OCI-LY7 (cell line): ENCODE measurements at regions not wholly inside any gene's neighbourhood (a gene's known extent, or its start where the extent isn't known, plus 50 kb on each side); places are given as distances from the start of the nearest gene placed in this dataset.

Experiments
- BruUV-seq: library from RNA; stranded (reverse); fragments of 400-500 nt; replicated peaks from 2 replicates; lab custom pipeline; 2021; lab: Mats Ljungman, UMichigan
- CTCF ChIA-PET: fragments of 300-600 bp; sonication (Branson Sonifier 250); formaldehyde crosslinking; loops from one replicate; lab custom pipeline; 2022; ENCODE audit warnings: antibody characterized with exemption; ENCODE audit not compliant: unreplicated experiment; lab: Charles Lee
- POLR2A ChIA-PET: fragments of 300-600 bp; sonication (Branson Sonifier 250); formaldehyde crosslinking; loops from one replicate; lab custom pipeline; 2022; ENCODE audit warnings: antibody characterized with exemption; lab: Charles Lee
- DNase-seq: peaks from one replicate; pipeline ENCODE4 v3.0.0-alpha.2; 2015; ENCODE audit warnings: low spot score
- H2AFZ ChIP-seq: fragments of 200-600 bp; sonication (generic), shearing (Covaris generic); 2 replicates; pipeline ENCODE4 v1.6.1; 2014; ENCODE audit warnings: mild to moderate bottlenecking, antibody characterized with exemption, low read length, moderate library complexity
- H3K27ac ChIP-seq: fragments of 200-600 bp; sonication (generic); 2 replicates; pipeline ENCODE4 v1.5.1; 2014; ENCODE audit warnings: mixed run types, low read depth, mild to moderate bottlenecking, moderate library complexity, low read length, inconsistent platforms; ENCODE audit not compliant: poor library complexity, severe bottlenecking
- H3K36me3 ChIP-seq: fragments of 200-600 bp; sonication (generic); 2 replicates; pipeline ENCODE4 v1.6.1; 2014; ENCODE audit warnings: mild to moderate bottlenecking, antibody characterized with exemption, low read length, moderate library complexity, mixed read lengths; ENCODE audit not compliant: insufficient read depth
- H3K4me1 ChIP-seq: fragments of 200-600 bp; sonication (generic); 2 replicates; pipeline ENCODE4 v1.5.1; 2014; ENCODE audit warnings: mild to moderate bottlenecking, low read length; ENCODE audit not compliant: insufficient read depth, poor library complexity, severe bottlenecking
- H3K4me2 ChIP-seq: fragments of 200-600 bp; sonication (generic); 2 replicates; pipeline ENCODE4 v1.6.1; 2014; ENCODE audit warnings: mild to moderate bottlenecking, low read length
- H3K4me3 ChIP-seq: fragments of 200-600 bp; sonication (generic); 2 replicates; pipeline ENCODE4 v1.5.1; 2014; ENCODE audit warnings: mild to moderate bottlenecking, low read depth, low read length; ENCODE audit not compliant: poor library complexity, severe bottlenecking
- H3K79me2 ChIP-seq: fragments of 200-600 bp; sonication (generic); 2 replicates; pipeline ENCODE4 v1.6.1; 2016; ENCODE audit warnings: low read depth, mild to moderate bottlenecking, low read length, moderate library complexity, mixed read lengths; ENCODE audit not compliant: insufficient read depth
- H3K9me2 ChIP-seq: fragments of 200-600 bp; sonication (generic); 2 replicates; pipeline ENCODE4 v1.6.1; 2016; ENCODE audit warnings: mild to moderate bottlenecking, low read length, mixed read lengths; ENCODE audit not compliant: insufficient read depth
- H3K9me3 ChIP-seq: fragments of 200-600 bp; sonication (generic); 2 replicates; pipeline ENCODE4 v1.6.1; 2014; ENCODE audit warnings: mild to moderate bottlenecking, mixed run types, low read length, mixed read lengths
- H4K20me1 ChIP-seq: fragments of 200-600 bp; sonication (generic); 2 replicates; pipeline ENCODE4 v1.6.1; 2014; ENCODE audit warnings: mild to moderate bottlenecking, antibody characterized with exemption, low read length, moderate library complexity, mixed read lengths; ENCODE audit not compliant: insufficient read depth
- EZH2phosphoT487 ChIP-seq: fragments of 200-600 bp; sonication (generic); IDR thresholded peaks from 2 replicates; pipeline ENCODE4 v1.6.1; 2018; ENCODE audit warnings: low read depth, borderline replicate concordance, mild to moderate bottlenecking, mixed run types, antibody characterized with exemption, low read length, moderate library complexity, mixed read lengths
- intact Hi-C: fragments of 100-400 bp; cut with micrococcal nuclease; formaldehyde crosslinking; loops from one replicate; pipeline ENCODE4 v1.10.0; 2022; ENCODE audit not compliant: unreplicated experiment
- TF ChIP-seq, protein P1 (sequence below): fragments of 200-600 bp; sonication (generic); conservative IDR thresholded peaks from 2 replicates; pipeline ENCODE4 v1.5.1; 2014; ENCODE audit warnings: mild to moderate bottlenecking, antibody characterized with exemption, low read length, moderate library complexity, mixed read lengths

DNA sequence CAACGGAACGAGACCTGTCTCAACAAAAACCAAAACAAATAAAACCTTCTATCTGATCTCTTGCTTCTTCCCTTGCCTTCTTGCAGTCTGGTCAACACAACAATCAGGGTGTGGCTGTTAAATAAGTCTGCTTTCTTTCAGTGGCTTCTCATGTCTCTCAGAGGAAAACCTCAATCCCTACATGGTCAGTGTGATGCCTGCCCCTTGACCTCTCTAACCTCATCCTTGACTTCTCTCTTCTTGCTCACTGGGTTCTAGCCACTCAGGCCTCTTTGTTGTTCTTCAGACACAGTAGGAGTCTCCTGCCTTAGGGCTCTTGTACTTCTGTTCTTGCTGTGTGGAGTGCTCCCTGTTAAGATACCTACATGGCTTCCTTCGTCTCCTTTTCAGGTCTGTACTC lies 220.4 kb downstream of the SDHAF3 start:
- Histone ChIP-seq H3K36me3 (no peaks in the 10 kb centered on the region), H3K79me2 (no peaks in the 10 kb centered on the region), H3K4me3 (no peak overlapping the region), H3K4me2 (no peak overlapping the region), H2AFZ (no peak overlapping the region), H4K20me1 (no peaks in the 10 kb centered on the region), H3K27ac (no peak overlapping the region), H3K9me3 (no peaks in the 10 kb centered on the region), H3K4me1 (no peaks in the 10 kb centered on the region), H3K9me2 (no peaks in the 10 kb centered on the region)
- TF ChIP-seq, protein P1, sequence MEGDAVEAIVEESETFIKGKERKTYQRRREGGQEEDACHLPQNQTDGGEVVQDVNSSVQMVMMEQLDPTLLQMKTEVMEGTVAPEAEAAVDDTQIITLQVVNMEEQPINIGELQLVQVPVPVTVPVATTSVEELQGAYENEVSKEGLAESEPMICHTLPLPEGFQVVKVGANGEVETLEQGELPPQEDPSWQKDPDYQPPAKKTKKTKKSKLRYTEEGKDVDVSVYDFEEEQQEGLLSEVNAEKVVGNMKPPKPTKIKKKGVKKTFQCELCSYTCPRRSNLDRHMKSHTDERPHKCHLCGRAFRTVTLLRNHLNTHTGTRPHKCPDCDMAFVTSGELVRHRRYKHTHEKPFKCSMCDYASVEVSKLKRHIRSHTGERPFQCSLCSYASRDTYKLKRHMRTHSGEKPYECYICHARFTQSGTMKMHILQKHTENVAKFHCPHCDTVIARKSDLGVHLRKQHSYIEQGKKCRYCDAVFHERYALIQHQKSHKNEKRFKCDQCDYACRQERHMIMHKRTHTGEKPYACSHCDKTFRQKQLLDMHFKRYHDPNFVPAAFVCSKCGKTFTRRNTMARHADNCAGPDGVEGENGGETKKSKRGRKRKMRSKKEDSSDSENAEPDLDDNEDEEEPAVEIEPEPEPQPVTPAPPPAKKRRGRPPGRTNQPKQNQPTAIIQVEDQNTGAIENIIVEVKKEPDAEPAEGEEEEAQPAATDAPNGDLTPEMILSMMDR: no peak
- no peak for TF ChIP-seq EZH2phosphoT487
- ChIA-PET POLR2A (no interaction called here), CTCF (no interaction called here)
- no TSS peak for BruUV-seq
- intact Hi-C loops: no loop called here
- DNase-seq: no peak

DNA sequence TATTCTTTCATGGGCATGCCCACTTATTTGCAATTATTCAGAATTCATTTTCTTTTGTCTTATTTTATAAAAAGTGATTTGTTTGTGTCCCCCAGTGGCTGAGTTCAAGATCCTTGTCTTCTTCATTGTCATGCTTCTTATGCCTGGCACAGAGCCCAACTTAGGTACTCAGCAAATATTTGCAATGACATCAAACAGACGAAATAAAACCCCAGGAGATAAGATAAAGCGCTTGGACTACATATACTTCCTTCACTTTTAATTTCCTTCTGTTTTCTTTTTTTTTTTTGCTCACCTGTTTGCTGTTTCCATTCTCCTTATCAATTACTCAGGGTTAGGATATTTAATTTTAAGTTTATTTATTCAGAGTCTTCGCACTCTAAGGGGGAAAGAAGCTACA lies 225.0 kb downstream of the SDHAF3 start:
- no peak for DNase-seq
- no peak overlapping the region for H2AFZ ChIP-seq
- no TSS peak for BruUV-seq
- no peaks in the 10 kb centered on the region for H3K79me2 ChIP-seq
- H4K20me1 ChIP-seq: no peaks in the 10 kb centered on the region
- ChIA-PET POLR2A (no interaction called here), CTCF (no interaction called here)
- no peak overlapping the region for H3K4me2 ChIP-seq
- H3K27ac ChIP-seq: no peak overlapping the region
- no peaks in the 10 kb centered on the region for H3K4me1 ChIP-seq
- intact Hi-C loops: no loop called here
- H3K9me2 ChIP-seq: no peaks in the 10 kb centered on the region
- TF ChIP-seq EZH2phosphoT487: no peak
- no peaks in the 10 kb centered on the region for H3K36me3 ChIP-seq
- no peak overlapping the region for H3K4me3 ChIP-seq
- H3K9me3 ChIP-seq: no peaks in the 10 kb centered on the region

DNA sequence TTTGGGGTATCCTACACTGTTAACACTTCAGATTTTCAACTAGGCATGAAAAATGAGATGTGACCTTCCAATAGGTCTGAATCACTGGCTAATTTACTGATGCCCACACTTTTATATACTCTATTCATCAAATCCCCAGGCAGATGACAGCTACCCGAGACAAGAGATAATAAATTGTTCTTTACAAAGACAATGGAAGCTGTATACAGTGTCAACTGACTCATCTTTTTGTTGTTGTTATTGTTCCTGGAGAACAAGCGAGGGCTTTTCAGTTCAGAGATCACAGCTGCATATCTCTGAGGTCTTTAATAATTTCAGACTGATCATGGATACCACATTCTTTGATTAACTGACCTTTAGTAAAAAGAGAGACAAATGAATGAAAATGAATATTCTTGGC lies 228.9 kb downstream of the SDHAF3 start:
- no peak for TF ChIP-seq EZH2phosphoT487
- TF ChIP-seq, protein P1: no peak
- no peak overlapping the region for H3K27ac ChIP-seq
- H3K9me2 ChIP-seq: no peaks in the 10 kb centered on the region
- H3K9me3 ChIP-seq: no peaks in the 10 kb centered on the region
- H3K36me3 ChIP-seq: no peaks in the 10 kb centered on the region
- intact Hi-C loops: no loop called here
- no peak for DNase-seq
- ChIA-PET CTCF (no interaction called here), POLR2A (no interaction called here)
- H2AFZ ChIP-seq: no peak overlapping the region
- BruUV-seq: no TSS peak
- H3K79me2 ChIP-seq: no peaks in the 10 kb centered on the region
- no peak overlapping the region for H3K4me2 ChIP-seq
- H4K20me1 ChIP-seq: no peaks in the 10 kb centered on the region
- H3K4me1 ChIP-seq: no peaks in the 10 kb centered on the region
- H3K4me3 ChIP-seq: no peak overlapping the region
